ENCODE measurements at regions not wholly inside any gene's neighbourhood (a gene's known extent, or its start where the extent isn't known, plus 50 kb on each side); places are given as distances from the start of the nearest gene placed in this dataset.
"Not testable (repeated sequence)": the region's sequence is repeated elsewhere in the genome, so short reads cannot be mapped to it uniquely, and the experiment has no call there.

DNA sequence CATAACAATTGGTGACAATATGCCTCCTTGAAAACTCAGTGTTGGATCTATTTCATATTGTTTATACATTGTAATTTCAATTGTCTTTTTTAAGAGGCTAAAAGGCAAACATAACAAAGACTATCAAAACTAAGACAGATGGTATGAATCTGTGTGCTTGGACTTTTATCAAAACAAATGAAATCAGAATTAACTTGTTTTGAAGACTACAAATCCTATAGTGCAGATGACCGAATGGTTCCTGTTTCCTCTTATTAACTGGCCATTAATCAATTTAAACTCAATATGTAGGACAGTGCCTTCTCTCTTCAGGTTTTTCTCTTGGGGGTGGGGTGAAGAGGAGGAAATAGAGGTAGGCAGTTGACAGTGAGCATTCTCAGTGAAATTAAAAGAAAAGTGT, 366.9 kb upstream of the GRAMD2B start:
- Histone ChIP-seq H3K79me1 (ENCODE audit: low read length) (no peaks in the 10 kb centered on the region), H3K14ac (ENCODE audit: low read length) (no peak overlapping the region), H3K23ac (ENCODE audit: low read length) (no peak overlapping the region), H4K12ac (ENCODE audit: low read depth, low read length) (no peak overlapping the region), H3K4me2 (ENCODE audit: low read length) (no peak overlapping the region), H3K27ac (ENCODE audit: low read depth, low read length) (no peak overlapping the region), H3K4ac (ENCODE audit: low read depth, low read length) (no peak overlapping the region), H3K4me1 (ENCODE audit: control insufficient read depth in 1 of 2, insufficient read depth in 2 of 2, low read length in 2 of 2) (no peaks in the 10 kb centered on the region), H2BK120ac (ENCODE audit: insufficient read depth, low read length, poor library complexity) (no peak overlapping the region), H3K18ac (ENCODE audit: low read length) (no peak overlapping the region), H4K91ac (ENCODE audit: low read depth, low read length) (no peak overlapping the region), H3K27me3 (ENCODE audit: insufficient read depth, low read length) (no peaks in the 10 kb centered on the region), H2BK12ac (ENCODE audit: low read length) (no peak overlapping the region), H4K8ac (ENCODE audit: low read depth, low read length) (no peak overlapping the region), H3K79me2 (ENCODE audit: control insufficient read depth, insufficient read depth, low read length, poor library complexity) (no peaks in the 10 kb centered on the region), H3K9me3 (ENCODE audit: insufficient read depth, low read depth, low read length) (no peaks in the 10 kb centered on the region), H3K4me3 (ENCODE audit: low read depth, low read length) (no peak overlapping the region), H3K36me3 (ENCODE audit: control insufficient read depth in 1 of 2, insufficient read depth in 2 of 2, low read length in 2 of 2) (no peaks in the 10 kb centered on the region), H2AFZ (ENCODE audit: insufficient read depth, low read length, poor library complexity) (no peak overlapping the region), H3K9ac (ENCODE audit: low read length) (no peak overlapping the region), H2BK5ac (ENCODE audit: low read depth, low read length, poor library complexity) (no peak overlapping the region), H2AK5ac (ENCODE audit: low read length) (no peak overlapping the region)
- no peak for DNase-seq
- no CpG with 5 or more reads among the region's 1 CpG for WGBS (ENCODE audit: extremely low coverage, insufficient coverage, insufficient read length)

DNA sequence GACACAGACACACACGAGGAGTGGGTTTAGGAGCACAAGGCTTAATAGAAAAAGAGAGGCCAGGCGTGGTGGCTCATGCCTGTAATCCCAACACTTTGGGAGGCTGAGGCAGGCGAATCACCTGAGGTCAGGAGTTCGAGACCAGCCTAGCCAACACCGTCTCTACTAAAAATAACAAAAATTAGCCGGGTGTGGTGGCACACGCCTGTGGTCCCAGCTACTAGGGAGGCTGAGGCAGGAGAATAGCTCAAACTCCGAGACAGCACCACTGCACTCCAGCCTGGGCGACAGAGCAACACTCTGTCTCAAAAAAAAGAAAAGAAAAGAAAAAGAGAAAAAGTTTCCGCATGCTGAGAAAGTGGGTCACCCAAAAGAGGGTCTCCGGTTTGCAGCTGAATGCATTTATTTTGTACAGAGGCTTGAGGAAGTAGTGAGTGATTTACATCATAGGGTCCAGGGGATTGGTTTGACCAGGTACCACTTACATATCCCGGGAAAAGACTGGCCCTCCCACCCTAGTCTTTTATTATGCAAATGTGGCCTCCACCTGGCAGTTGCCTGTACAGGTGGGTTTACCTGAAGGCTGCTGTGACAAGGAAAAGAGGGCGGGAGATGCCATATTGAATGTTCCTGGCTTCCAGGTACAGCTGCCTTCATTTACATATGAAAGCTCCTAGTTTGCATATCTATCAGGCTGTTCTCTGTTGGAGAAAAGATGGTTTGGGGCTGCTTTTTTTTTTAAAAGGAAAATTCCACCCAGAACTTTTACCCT, 366.2 kb upstream of the GRAMD2B start:
- H3K14ac ChIP-seq (ENCODE audit: low read length) = no peak overlapping the region
- H3K9ac ChIP-seq (ENCODE audit: low read length) = no peak overlapping the region
- DNase-seq = no peak
- H3K4me1 ChIP-seq (ENCODE audit: control insufficient read depth in 1 of 2, insufficient read depth in 2 of 2, low read length in 2 of 2) = no peaks in the 10 kb centered on the region
- no peak overlapping the region for H2AK5ac ChIP-seq (ENCODE audit: low read length)
- no peak overlapping the region for H2BK120ac ChIP-seq (ENCODE audit: insufficient read depth, low read length, poor library complexity)
- no peak overlapping the region for H4K8ac ChIP-seq (ENCODE audit: low read depth, low read length)
- no peaks in the 10 kb centered on the region for H3K79me2 ChIP-seq (ENCODE audit: control insufficient read depth, insufficient read depth, low read length, poor library complexity)
- H3K4ac ChIP-seq (ENCODE audit: low read depth, low read length) = no peak overlapping the region
- no peak overlapping the region for H4K12ac ChIP-seq (ENCODE audit: low read depth, low read length)
- H3K18ac ChIP-seq (ENCODE audit: low read length) = no peak overlapping the region
- no peak overlapping the region for H3K4me3 ChIP-seq (ENCODE audit: low read depth, low read length)
- H3K36me3 ChIP-seq (ENCODE audit: control insufficient read depth in 1 of 2, insufficient read depth in 2 of 2, low read length in 2 of 2) = no peaks in the 10 kb centered on the region
- no peak overlapping the region for H4K91ac ChIP-seq (ENCODE audit: low read depth, low read length)
- no peak overlapping the region for H3K4me2 ChIP-seq (ENCODE audit: low read length)
- H3K9me3 ChIP-seq (ENCODE audit: insufficient read depth, low read depth, low read length) = no peaks in the 10 kb centered on the region
- no peak overlapping the region for H3K27ac ChIP-seq (ENCODE audit: low read depth, low read length)
- H2BK12ac ChIP-seq (ENCODE audit: low read length) = no peak overlapping the region
- H2BK5ac ChIP-seq (ENCODE audit: low read depth, low read length, poor library complexity) = no peak overlapping the region
- no peaks in the 10 kb centered on the region for H3K79me1 ChIP-seq (ENCODE audit: low read length)
- H2AFZ ChIP-seq (ENCODE audit: insufficient read depth, low read length, poor library complexity) = no peak overlapping the region
- no CpG with 5 or more reads among the region's 13 CpGs for WGBS (ENCODE audit: extremely low coverage, insufficient coverage, insufficient read length)
- H3K27me3 ChIP-seq (ENCODE audit: insufficient read depth, low read length) = no peaks in the 10 kb centered on the region
- no peak overlapping the region for H3K23ac ChIP-seq (ENCODE audit: low read length)

DNA sequence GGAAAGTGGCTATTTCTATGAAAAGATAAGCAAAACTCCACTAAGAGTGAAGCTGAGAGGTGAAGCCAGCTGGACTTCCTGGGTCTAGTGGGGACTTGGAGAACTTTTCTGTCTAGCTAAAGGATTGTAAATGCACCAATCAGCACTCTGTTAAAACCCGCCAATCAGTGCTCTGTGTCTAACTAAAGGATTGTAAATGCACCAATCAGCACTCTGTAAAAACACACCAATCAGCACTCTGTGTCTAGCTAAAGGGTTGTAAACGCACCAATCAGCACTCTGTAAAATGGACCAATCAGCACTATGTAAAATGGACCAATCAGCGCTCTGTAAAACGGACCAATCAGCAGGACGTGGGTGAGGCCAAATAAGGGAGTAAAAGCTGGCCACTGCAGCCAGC, 364.8 kb upstream of the GRAMD2B start:
- not testable (repeated sequence) for H3K79me2 ChIP-seq (ENCODE audit: control insufficient read depth, insufficient read depth, low read length, poor library complexity); H3K4ac ChIP-seq (ENCODE audit: low read depth, low read length); H2BK12ac ChIP-seq (ENCODE audit: low read length); H3K36me3 ChIP-seq (ENCODE audit: control insufficient read depth in 1 of 2, insufficient read depth in 2 of 2, low read length in 2 of 2); H3K79me1 ChIP-seq (ENCODE audit: low read length); H3K9me3 ChIP-seq (ENCODE audit: insufficient read depth, low read depth, low read length); H3K14ac ChIP-seq (ENCODE audit: low read length); H4K8ac ChIP-seq (ENCODE audit: low read depth, low read length); H3K4me3 ChIP-seq (ENCODE audit: low read depth, low read length); H3K18ac ChIP-seq (ENCODE audit: low read length); H2BK5ac ChIP-seq (ENCODE audit: low read depth, low read length, poor library complexity); H3K4me2 ChIP-seq (ENCODE audit: low read length); H3K4me1 ChIP-seq (ENCODE audit: control insufficient read depth in 1 of 2, insufficient read depth in 2 of 2, low read length in 2 of 2); H2AFZ ChIP-seq (ENCODE audit: insufficient read depth, low read length, poor library complexity); H2BK120ac ChIP-seq (ENCODE audit: insufficient read depth, low read length, poor library complexity); H3K23ac ChIP-seq (ENCODE audit: low read length); H3K9ac ChIP-seq (ENCODE audit: low read length); H3K27me3 ChIP-seq (ENCODE audit: insufficient read depth, low read length); H3K27ac ChIP-seq (ENCODE audit: low read depth, low read length); H2AK5ac ChIP-seq (ENCODE audit: low read length); DNase-seq; H4K91ac ChIP-seq (ENCODE audit: low read depth, low read length); H4K12ac ChIP-seq (ENCODE audit: low read depth, low read length)
- WGBS (ENCODE audit: extremely low coverage, insufficient coverage, insufficient read length) = no CpG with 5 or more reads among the region's 5 CpGs

DNA sequence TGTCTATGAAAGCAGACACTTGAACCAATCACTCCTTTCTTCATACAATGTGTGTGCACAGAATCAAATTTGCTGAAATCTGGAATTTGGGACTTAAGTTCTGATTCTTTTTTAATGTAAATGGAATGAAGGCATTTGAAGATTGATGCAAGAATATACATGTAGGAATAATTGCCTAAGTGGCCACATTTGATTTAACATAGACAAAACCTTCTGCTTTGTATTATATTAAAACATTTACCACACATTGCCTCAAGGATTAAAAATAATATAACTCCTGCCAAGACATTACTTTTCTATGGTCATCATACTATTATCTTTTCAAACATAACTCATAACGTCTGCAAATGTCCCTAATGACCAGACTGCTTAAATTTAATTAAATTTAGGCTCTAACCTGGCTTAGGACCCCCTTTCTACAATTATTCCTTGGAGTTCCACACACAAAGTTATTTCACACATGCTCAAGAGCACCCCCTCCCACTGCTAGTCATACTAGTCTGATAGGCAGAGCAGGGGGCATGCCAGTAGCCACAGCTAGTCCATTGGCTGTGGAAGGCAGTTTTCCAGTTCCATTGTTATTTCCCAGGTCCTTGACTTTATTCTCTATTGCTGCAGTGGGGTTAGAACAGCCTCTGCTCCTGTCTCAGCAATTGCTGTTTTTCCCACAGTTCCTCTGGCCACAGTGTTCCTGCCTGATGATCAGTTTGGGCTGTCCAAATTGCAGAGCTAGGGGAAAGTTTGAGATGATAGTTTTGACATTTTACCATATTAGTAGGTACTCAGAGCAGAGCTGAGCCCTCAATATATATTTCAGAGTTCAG, 360.6 kb upstream of the GRAMD2B start:
- H3K4me3 ChIP-seq (ENCODE audit: low read depth, low read length) = no peak overlapping the region
- H2BK120ac ChIP-seq (ENCODE audit: insufficient read depth, low read length, poor library complexity) = no peak overlapping the region
- no peaks in the 10 kb centered on the region for H3K36me3 ChIP-seq (ENCODE audit: control insufficient read depth in 1 of 2, insufficient read depth in 2 of 2, low read length in 2 of 2)
- no peak overlapping the region for H3K14ac ChIP-seq (ENCODE audit: low read length)
- no peak overlapping the region for H2BK5ac ChIP-seq (ENCODE audit: low read depth, low read length, poor library complexity)
- H3K9me3 ChIP-seq (ENCODE audit: insufficient read depth, low read depth, low read length) = no peaks in the 10 kb centered on the region
- H3K79me2 ChIP-seq (ENCODE audit: control insufficient read depth, insufficient read depth, low read length, poor library complexity) = no peaks in the 10 kb centered on the region
- H3K27ac ChIP-seq (ENCODE audit: low read depth, low read length) = no peak overlapping the region
- H2AFZ ChIP-seq (ENCODE audit: insufficient read depth, low read length, poor library complexity) = no peak overlapping the region
- no peak overlapping the region for H2BK12ac ChIP-seq (ENCODE audit: low read length)
- H3K23ac ChIP-seq (ENCODE audit: low read length) = no peak overlapping the region
- H3K4me2 ChIP-seq (ENCODE audit: low read length) = no peak overlapping the region
- H3K4ac ChIP-seq (ENCODE audit: low read depth, low read length) = no peak overlapping the region
- no peak overlapping the region for H4K12ac ChIP-seq (ENCODE audit: low read depth, low read length)
- no peaks in the 10 kb centered on the region for H3K27me3 ChIP-seq (ENCODE audit: insufficient read depth, low read length)
- DNase-seq = no peak
- H4K8ac ChIP-seq (ENCODE audit: low read depth, low read length) = no peak overlapping the region
- no peak overlapping the region for H3K9ac ChIP-seq (ENCODE audit: low read length)
- WGBS (ENCODE audit: extremely low coverage, insufficient coverage, insufficient read length) = no CpG with 5 or more reads among the region's 1 CpG
- H3K4me1 ChIP-seq (ENCODE audit: control insufficient read depth in 1 of 2, insufficient read depth in 2 of 2, low read length in 2 of 2) = no peaks in the 10 kb centered on the region
- H3K18ac ChIP-seq (ENCODE audit: low read length) = no peak overlapping the region
- H3K79me1 ChIP-seq (ENCODE audit: low read length) = no peaks in the 10 kb centered on the region
- H4K91ac ChIP-seq (ENCODE audit: low read depth, low read length) = no peak overlapping the region
- no peak overlapping the region for H2AK5ac ChIP-seq (ENCODE audit: low read length)
